ENCODE measurements at regions not wholly inside any gene's neighbourhood (a gene's known extent, or its start where the extent isn't known, plus 50 kb on each side); places are given as distances from the start of the nearest gene placed in this dataset.

DNA sequence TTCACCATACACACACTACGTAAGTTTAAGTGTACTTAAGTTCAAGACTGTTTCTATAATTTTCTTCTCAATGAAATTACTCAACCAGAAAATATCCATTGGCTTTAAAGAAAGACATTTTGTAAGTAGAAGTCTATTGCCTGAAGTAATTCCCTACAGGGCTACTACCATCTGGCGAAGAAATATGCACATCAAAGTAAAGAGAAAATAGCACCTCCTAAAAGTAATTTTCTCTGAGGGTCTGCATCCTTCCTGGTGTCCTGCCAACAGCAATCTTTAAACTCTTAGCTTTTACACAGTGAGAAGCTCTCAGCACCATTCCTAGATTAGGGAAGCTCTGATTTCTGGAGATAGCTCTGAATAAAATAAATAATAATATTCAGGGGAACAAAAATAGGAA is 498.5 kb upstream of the TYRP1 start:
- intact Hi-C loops (cut with micrococcal nuclease) = no loop called here
- Histone ChIP-seq H3K9ac (ENCODE audit: low read length) (no peak overlapping the region), H3F3A (ENCODE audit: low read length, unreplicated experiment) (no peaks in the 10 kb centered on the region), H3K27ac (ENCODE audit: low read length) (no peak overlapping the region), H3K9me3 (ENCODE audit: low read length) (no peaks in the 10 kb centered on the region), H3K79me2 (ENCODE audit: low read length) (no peaks in the 10 kb centered on the region), H3K36me3 (ENCODE audit: low read depth, low read length) (no peaks in the 10 kb centered on the region), H3K9me2 (replicated peaks; ENCODE audit: low read length) (no peaks in the 10 kb centered on the region), H4K20me1 (ENCODE audit: low read length) (no peaks in the 10 kb centered on the region), H3K4me2 (ENCODE audit: low read length) (no peak overlapping the region), H2AFZ (ENCODE audit: low read length) (no peak overlapping the region), H3K4me3 (ENCODE audit: low read length) (no peak overlapping the region), H3K27me3 (ENCODE audit: low read length) (no peaks in the 10 kb centered on the region), H3K4me1 (ENCODE audit: insufficient read depth, low read length) (no peaks in the 10 kb centered on the region)
- no TSS peak for BruUV-seq (replicated peaks)
- ATAC-seq (no peak), DNase-seq (no peak)
- TF ChIP-seq CTCF (conservative IDR thresholded peaks at IDR 0.05; ENCODE audit: low read depth, low read length) (no peak), EZH2 (IDR thresholded peaks at IDR 0.05; ENCODE audit: low read length, unreplicated experiment) (no peak), EZH2phosphoT487 (IDR thresholded peaks at IDR 0.05; ENCODE audit: borderline replicate concordance, low read length) (no peak)
- ChIA-PET POLR2A (ENCODE audit: unreplicated experiment) (no interaction called here), CTCF (no interaction called here)

- TF ChIP-seq CTCF (conservative IDR thresholded peaks at IDR 0.05; ENCODE audit: low read depth, low read length) (no peak), EZH2phosphoT487 (IDR thresholded peaks at IDR 0.05; ENCODE audit: borderline replicate concordance, low read length) (no peak), EZH2 (IDR thresholded peaks at IDR 0.05; ENCODE audit: low read length, unreplicated experiment) (no peak)
- H3K9me3 ChIP-seq (ENCODE audit: low read length) = no peaks in the 10 kb centered on the region
- H3K27me3 ChIP-seq (ENCODE audit: low read length) = no peaks in the 10 kb centered on the region
- no peak overlapping the region for H3K9ac ChIP-seq (ENCODE audit: low read length)
- CTCF ChIA-PET = no interaction called here
- no peaks in the 10 kb centered on the region for H3K4me1 ChIP-seq (ENCODE audit: insufficient read depth, low read length)
- intact Hi-C loops (cut with micrococcal nuclease) = no loop called here
- no peaks in the 10 kb centered on the region for H3K9me2 ChIP-seq (replicated peaks; ENCODE audit: low read length)
- no peak overlapping the region for H3K4me3 ChIP-seq (ENCODE audit: low read length)
- H3K79me2 ChIP-seq (ENCODE audit: low read length) = no peaks in the 10 kb centered on the region
- H3K27ac ChIP-seq (ENCODE audit: low read length) = no peak overlapping the region
- no peaks in the 10 kb centered on the region for H3F3A ChIP-seq (ENCODE audit: low read length, unreplicated experiment)
- ATAC-seq (no peak), DNase-seq (no peak)
- POLR2A ChIA-PET (ENCODE audit: unreplicated experiment) = no interaction called here
- no TSS peak for BruUV-seq (replicated peaks)
- H3K36me3 ChIP-seq (ENCODE audit: low read depth, low read length) = no peaks in the 10 kb centered on the region
- H2AFZ ChIP-seq (ENCODE audit: low read length) = no peak overlapping the region
- H4K20me1 ChIP-seq (ENCODE audit: low read length) = no peaks in the 10 kb centered on the region
- H3K4me2 ChIP-seq (ENCODE audit: low read length) = no peak overlapping the region
These were observed 497.7 kb upstream of the TYRP1 start for GRCh38 chr9:12195456-12195855.

DNA sequence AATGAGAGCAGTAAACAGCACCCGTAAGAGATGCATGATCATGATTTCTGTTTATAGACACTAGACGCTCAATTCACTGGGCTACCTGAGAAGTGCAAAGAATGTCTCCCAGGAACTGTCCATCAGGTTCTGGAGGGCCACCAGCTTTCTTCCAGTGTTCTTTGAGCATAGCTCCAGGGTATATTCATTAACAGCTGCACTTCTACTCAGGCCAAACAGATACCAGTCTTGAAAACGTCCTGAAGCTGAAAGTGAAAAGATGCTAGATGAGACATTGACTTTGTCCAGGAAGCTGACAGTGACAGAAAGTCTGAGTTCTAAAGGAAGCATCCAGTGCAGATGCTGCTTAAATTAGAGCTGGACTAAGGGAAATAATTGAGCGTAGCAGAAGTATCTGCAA is 488.7 kb upstream of the TYRP1 start:
- Histone ChIP-seq H3K27me3 (ENCODE audit: low read length) (no peaks in the 10 kb centered on the region), H3K9ac (ENCODE audit: low read length) (no peak overlapping the region), H4K20me1 (ENCODE audit: low read length) (no peaks in the 10 kb centered on the region), H3K4me1 (ENCODE audit: insufficient read depth, low read length) (no peaks in the 10 kb centered on the region), H3K27ac (ENCODE audit: low read length) (no peak overlapping the region), H3F3A (ENCODE audit: low read length, unreplicated experiment) (no peaks in the 10 kb centered on the region), H3K9me3 (ENCODE audit: low read length) (no peaks in the 10 kb centered on the region), H3K9me2 (replicated peaks; ENCODE audit: low read length) (no peaks in the 10 kb centered on the region), H3K4me2 (ENCODE audit: low read length) (no peak overlapping the region), H3K79me2 (ENCODE audit: low read length) (no peaks in the 10 kb centered on the region), H3K36me3 (ENCODE audit: low read depth, low read length) (no peaks in the 10 kb centered on the region), H2AFZ (ENCODE audit: low read length) (no peak overlapping the region), H3K4me3 (ENCODE audit: low read length) (no peak overlapping the region)
- DNase-seq (no peak), ATAC-seq (no peak)
- TF ChIP-seq CTCF (conservative IDR thresholded peaks at IDR 0.05; ENCODE audit: low read depth, low read length) (no peak), EZH2phosphoT487 (IDR thresholded peaks at IDR 0.05; ENCODE audit: borderline replicate concordance, low read length) (no peak), EZH2 (IDR thresholded peaks at IDR 0.05; ENCODE audit: low read length, unreplicated experiment) (no peak)
- ChIA-PET CTCF (no interaction called here), POLR2A (ENCODE audit: unreplicated experiment) (no interaction called here)
- no TSS peak for BruUV-seq (replicated peaks)
- intact Hi-C loops (cut with micrococcal nuclease) = no loop called here
